Thyroid gland (tissue), 4 donors: ENCODE measurements at regions not wholly inside any gene's neighbourhood (a gene's known extent, or its start where the extent isn't known, plus 50 kb on each side); places are given as distances from the start of the nearest gene placed in this dataset.
"Not testable (repeated sequence)": the region's sequence is repeated elsewhere in the genome, so short reads cannot be mapped to it uniquely, and the experiment has no call there.

Experiments used
- DNase-seq, 2 donors: peaks; one replicate each; pipeline ENCODE4 v3.0.0-alpha.2; 2019
- H3K27ac ChIP-seq, 3 donors: fragments of 200-600 bp; sonication (generic); 1 replicate in 2 of 3; 2 replicates in 1 of 3; pipeline ENCODE4 v1.5.1; 2016 to 2019; ENCODE audit warnings: mild to moderate bottlenecking in 1 of 3, moderate library complexity in 1 of 3
- H3K27me3 ChIP-seq: fragments of 200-600 bp; sonication (generic); one replicate; pipeline ENCODE4 v1.5.1; 2019
- H3K36me3 ChIP-seq, 2 donors: fragments of 200-600 bp; sonication (generic); one replicate each; pipeline ENCODE4 v1.5.1; 2016 to 2019
- H3K4me1 ChIP-seq, 2 donors: fragments of 200-600 bp; sonication (generic); one replicate each; pipeline ENCODE4 v1.5.1; 2017 to 2019
- H3K4me3 ChIP-seq, 3 donors: fragments of 200-600 bp; sonication (generic); replicated peaks in 1 of 3; 1 replicate in 2 of 3; 2 replicates in 1 of 3; pipeline ENCODE4 v1.5.1; 2016; ENCODE audit warnings: mild to moderate bottlenecking in 1 of 3
- H3K9me3 ChIP-seq: fragments of 200-600 bp; sonication (generic); one replicate; pipeline ENCODE4 v1.5.1; 2017
- POLR2A ChIP-seq, 2 donors: fragments of 450-650 bp; IDR thresholded peaks; one replicate each; pipeline ENCODE4 v1.6.1; 2017; ENCODE audit warnings: antibody characterized with exemption in 2 of 2, mild to moderate bottlenecking in 2 of 2, moderate library complexity in 1 of 2
- WGBS, 2 donors: methylation state at CpG; one replicate each; pipeline ENCODE4 v1.1.5; 2017; 5-methylcytosine and 5-hydroxymethylcytosine counted together
- intact Hi-C: fragments of 100-400 bp; cut with DNase I; formaldehyde crosslinking; loops from one replicate; pipeline ENCODE4 v1.15.1; 2023
- TF ChIP-seq, protein P1 (sequence below), 6 experiments: fragments of 200-600 bp in 3 of 6; fragments of 450-650 bp in 3 of 6; sonication (generic) in 3 of 6; IDR thresholded peaks; one replicate each; pipeline ENCODE4 v1.5.1; 2016 to 2019; ENCODE audit warnings: antibody characterized with exemption in 6 of 6, mild to moderate bottlenecking in 2 of 6, inconsistent platforms in 1 of 6, moderate library complexity in 1 of 6

DNA sequence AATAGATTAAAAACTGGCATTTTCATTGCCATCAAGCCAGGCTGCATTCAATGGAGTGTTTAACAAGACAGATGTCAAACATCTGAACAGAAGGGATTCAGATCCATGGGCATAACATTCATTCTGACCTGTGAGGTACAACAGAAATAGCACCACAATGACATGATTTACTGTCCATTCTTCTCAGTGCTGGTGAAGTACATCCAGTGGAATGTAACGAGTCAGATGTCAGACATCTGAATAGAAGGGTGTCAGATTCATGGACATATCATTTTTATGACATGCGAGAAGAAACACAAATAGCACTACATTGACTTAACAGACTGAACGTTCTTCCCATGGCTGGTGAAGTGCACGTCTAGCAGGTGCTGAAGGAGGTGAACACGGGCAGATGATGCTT, 186.4 kb downstream of the PPP4R3C start:
- 80 to 96% methylated on average over 5 of the region's 5 CpGs for WGBS, 2 donors

DNA sequence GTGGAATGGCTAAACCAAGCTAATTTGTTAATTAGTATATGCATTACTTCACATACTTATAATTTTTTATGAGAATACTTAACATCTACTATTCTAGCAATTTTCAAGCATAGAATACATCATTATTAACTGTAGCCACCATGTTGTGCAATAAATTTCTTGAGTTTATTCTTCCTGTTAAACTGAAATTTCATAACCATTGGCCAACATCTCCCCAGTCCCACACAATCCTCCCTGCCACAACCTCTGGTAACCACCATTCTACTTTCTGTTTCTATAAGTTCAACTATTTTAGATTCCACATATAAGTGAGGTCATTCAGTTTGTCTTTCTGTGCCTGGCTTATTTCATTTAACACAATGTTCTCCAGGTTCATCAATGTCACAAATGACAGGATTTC, 208.5 kb downstream of the PPP4R3C start:
- Histone ChIP-seq H3K9me3 (no peaks in the 10 kb centered on the region), H3K36me3 (no peaks in the 10 kb centered on the region), H3K27me3 (no peaks in the 10 kb centered on the region), H3K4me3 (no peak overlapping the region), H3K4me1 (no peaks in the 10 kb centered on the region), H3K27ac (no peak overlapping the region)
- DNase-seq = no peak
- intact Hi-C loops = no loop called here
- TF ChIP-seq, protein P1, sequence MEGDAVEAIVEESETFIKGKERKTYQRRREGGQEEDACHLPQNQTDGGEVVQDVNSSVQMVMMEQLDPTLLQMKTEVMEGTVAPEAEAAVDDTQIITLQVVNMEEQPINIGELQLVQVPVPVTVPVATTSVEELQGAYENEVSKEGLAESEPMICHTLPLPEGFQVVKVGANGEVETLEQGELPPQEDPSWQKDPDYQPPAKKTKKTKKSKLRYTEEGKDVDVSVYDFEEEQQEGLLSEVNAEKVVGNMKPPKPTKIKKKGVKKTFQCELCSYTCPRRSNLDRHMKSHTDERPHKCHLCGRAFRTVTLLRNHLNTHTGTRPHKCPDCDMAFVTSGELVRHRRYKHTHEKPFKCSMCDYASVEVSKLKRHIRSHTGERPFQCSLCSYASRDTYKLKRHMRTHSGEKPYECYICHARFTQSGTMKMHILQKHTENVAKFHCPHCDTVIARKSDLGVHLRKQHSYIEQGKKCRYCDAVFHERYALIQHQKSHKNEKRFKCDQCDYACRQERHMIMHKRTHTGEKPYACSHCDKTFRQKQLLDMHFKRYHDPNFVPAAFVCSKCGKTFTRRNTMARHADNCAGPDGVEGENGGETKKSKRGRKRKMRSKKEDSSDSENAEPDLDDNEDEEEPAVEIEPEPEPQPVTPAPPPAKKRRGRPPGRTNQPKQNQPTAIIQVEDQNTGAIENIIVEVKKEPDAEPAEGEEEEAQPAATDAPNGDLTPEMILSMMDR (IDR thresholded peaks at IDR 0.05) = no peak
- no peak for TF ChIP-seq POLR2A (IDR thresholded peaks at IDR 0.05)

More for the DNA sequence above, 186.4 kb downstream of the PPP4R3C start:
- Histone ChIP-seq H3K4me1 (no peaks in the 10 kb centered on the region), H3K36me3 (no peaks in the 10 kb centered on the region), H3K4me3 (no peak overlapping the region), H3K27me3 (no peaks in the 10 kb centered on the region), H3K27ac (no peak overlapping the region), H3K9me3 (no peaks in the 10 kb centered on the region)
- intact Hi-C loops = no loop called here
- no peak for DNase-seq
- TF ChIP-seq, protein P1 (IDR thresholded peaks at IDR 0.05) = no peak
- TF ChIP-seq POLR2A (IDR thresholded peaks at IDR 0.05) = no peak

DNA sequence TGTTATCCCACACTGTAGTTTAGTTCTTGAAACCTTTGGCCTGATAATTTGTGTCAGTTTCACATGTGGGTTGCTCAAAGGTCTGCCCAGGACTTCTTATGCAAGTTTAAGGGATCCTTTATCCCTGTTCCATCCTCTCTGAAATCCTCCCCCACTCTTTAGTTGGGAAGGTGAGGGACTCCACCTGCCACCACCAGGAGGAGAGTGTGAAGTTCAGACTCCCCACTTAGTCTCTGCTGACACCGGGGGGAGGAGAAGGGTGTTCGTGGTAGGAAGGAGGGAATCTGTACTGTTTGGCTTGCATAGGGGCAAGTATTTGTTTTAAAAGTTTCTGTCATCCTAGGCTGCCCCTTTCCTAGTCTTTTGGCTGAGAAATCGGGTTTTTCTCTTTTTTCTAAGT, 211.8 kb downstream of the PPP4R3C start:
- H3K4me1 ChIP-seq = no peaks in the 10 kb centered on the region
- no peaks in the 10 kb centered on the region for H3K27me3 ChIP-seq
- no peak for DNase-seq
- no peak overlapping the region for H3K4me3 ChIP-seq
- no peaks in the 10 kb centered on the region for H3K9me3 ChIP-seq
- no peak overlapping the region for H3K27ac ChIP-seq
- no peaks in the 10 kb centered on the region for H3K36me3 ChIP-seq
- WGBS, 2 donors = 64% methylated on average over 3 of the region's 3 CpGs
- intact Hi-C loops = no loop called here
- no peak for TF ChIP-seq POLR2A (IDR thresholded peaks at IDR 0.05)
- TF ChIP-seq, protein P1 (IDR thresholded peaks at IDR 0.05) = no peak

DNA sequence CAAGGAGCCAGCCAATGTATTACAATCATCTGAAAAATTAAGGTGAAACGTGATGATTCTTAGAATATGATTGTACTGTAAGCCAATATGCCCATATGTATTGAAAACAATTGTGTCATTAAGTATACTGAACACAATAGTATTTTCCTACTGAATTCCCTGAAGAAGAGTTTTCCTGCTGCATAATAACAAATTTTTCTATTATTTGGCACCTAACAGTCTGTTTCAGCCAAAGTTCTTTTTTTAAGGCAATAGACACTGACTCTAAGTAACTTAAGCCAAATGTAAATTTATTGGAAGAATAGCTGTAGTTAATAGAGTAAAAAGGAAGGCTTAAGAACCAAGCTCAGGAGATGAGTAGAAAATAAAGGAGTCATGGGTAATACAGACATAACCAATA, 220.6 kb downstream of the PPP4R3C start:
- 50 to 83% methylated on average over 1 of the region's 1 CpG for WGBS, 2 donors
- DNase-seq = no peak
- Histone ChIP-seq H3K27ac (no peak overlapping the region), H3K4me3 (no peak overlapping the region), H3K4me1 (no peaks in the 10 kb centered on the region), H3K9me3 (no peaks in the 10 kb centered on the region), H3K27me3 (no peaks in the 10 kb centered on the region), H3K36me3 (no peaks in the 10 kb centered on the region)
- intact Hi-C loops = no loop called here
- TF ChIP-seq POLR2A (IDR thresholded peaks at IDR 0.05) = no peak
- TF ChIP-seq, protein P1 (IDR thresholded peaks at IDR 0.05) = no peak

DNA sequence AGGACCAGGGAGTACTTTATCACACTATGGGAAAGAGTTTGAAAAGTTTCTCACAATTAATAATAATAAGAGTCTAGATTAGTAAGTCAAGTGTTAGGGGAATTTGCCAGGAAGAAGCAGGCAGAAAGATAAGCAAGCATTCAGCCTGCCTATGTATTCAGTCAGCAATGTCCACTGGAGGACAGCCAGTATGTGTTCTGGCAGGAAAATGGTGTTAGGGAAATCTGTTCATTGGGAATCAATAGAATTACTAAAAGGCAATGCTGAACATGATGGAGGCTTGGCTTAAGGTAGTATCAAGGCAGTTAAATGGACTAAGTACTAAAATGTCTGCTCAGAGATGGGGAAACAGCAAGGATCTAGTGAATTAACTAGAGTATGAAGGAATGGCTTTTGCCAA, 221.2 kb downstream of the PPP4R3C start:
- no peak overlapping the region for H3K4me3 ChIP-seq
- intact Hi-C loops = no loop called here
- no peaks in the 10 kb centered on the region for H3K36me3 ChIP-seq
- TF ChIP-seq, protein P1 (IDR thresholded peaks at IDR 0.05) = no peak
- no peak for TF ChIP-seq POLR2A (IDR thresholded peaks at IDR 0.05)
- H3K9me3 ChIP-seq = no peaks in the 10 kb centered on the region
- H3K27ac ChIP-seq = no peak overlapping the region
- no peaks in the 10 kb centered on the region for H3K4me1 ChIP-seq
- no peak for DNase-seq
- no peaks in the 10 kb centered on the region for H3K27me3 ChIP-seq

DNA sequence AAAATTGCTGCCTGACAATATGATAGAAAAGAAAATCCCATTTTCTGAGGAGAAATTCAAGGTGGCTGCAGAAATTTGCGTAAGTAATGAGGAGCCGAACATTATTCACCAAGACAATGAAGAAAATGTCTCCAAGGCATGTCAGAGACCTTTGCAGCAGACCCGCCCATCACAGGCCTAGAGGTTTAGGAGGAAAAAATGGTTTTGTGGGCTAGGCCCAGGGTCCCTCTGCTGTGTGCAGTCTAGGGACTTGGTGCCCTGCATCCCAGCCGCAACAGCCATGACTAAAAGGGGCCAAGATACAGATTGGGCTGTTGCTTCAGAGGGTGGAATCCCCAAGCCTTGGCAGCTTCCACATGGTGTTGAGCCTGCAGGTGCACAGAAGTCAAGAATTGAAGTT, 223.1 kb downstream of the PPP4R3C start:
- H3K4me3 ChIP-seq, H3K4me1 ChIP-seq, H3K27ac ChIP-seq, H3K36me3 ChIP-seq, DNase-seq, H3K9me3 ChIP-seq, H3K27me3 ChIP-seq, intact Hi-C loops: not testable (repeated sequence)
- 93 to 96% methylated on average over 4 of the region's 4 CpGs for WGBS, 2 donors
